SK-N-SH (cell line): ENCODE measurements at regions not wholly inside any gene's neighbourhood (a gene's known extent, or its start where the extent isn't known, plus 50 kb on each side); places are given as distances from the start of the nearest gene placed in this dataset.

Experiments used
- CTCF ChIA-PET: fragments of 300-600, 350-600 bp; formaldehyde crosslinking; extraction: SDS; loops from one replicate; lab custom pipeline; 2021; lab: Yijun Ruan, JAX
- POLR2A ChIA-PET: fragments of 350-600 bp; sonication (Branson Sonifier 250); formaldehyde crosslinking; extraction: SDS; loops from one replicate; lab custom pipeline; 2020; ENCODE audit warnings: antibody characterized with exemption, inconsistent platforms; lab: Yijun Ruan, JAX
- DNase-seq: peaks from one replicate; pipeline ENCODE4 v3.0.0; 2012
- H2AFZ ChIP-seq: fragments of 200-600 bp; sonication (generic); 2 replicates; pipeline ENCODE4 v1.8.1; 2016; ENCODE audit warnings: antibody characterized with exemption, mild to moderate bottlenecking, low read depth
- H3F3A ChIP-seq: fragments of 200-600 bp; sonication (generic); replicated peaks from 2 replicates; pipeline ENCODE3; 2016; ENCODE audit warnings: antibody characterized with exemption, mild to moderate bottlenecking; ENCODE audit not compliant: insufficient read depth
- H3K27ac ChIP-seq, 2 experiments: fragments of 200-500 bp in 1 of 2; fragments of 200-600 bp in 1 of 2; sonication (Bioruptor generic) in 1 of 2; sonication (generic), shearing (Covaris generic) in 1 of 2; 2 replicates each; pipeline versions ENCODE4 v1.5.1 to v1.6.1; 2014 to 2016; ENCODE audit warnings: low read depth in 2 of 2, inconsistent platforms in 1 of 2, low read length in 1 of 2, mild to moderate bottlenecking in 1 of 2, mixed read lengths in 1 of 2
- H3K27me3 ChIP-seq: fragments of 200-600 bp; sonication (generic), shearing (Covaris generic); 2 replicates; pipeline ENCODE4 v1.6.1; 2016; ENCODE audit warnings: mixed run types; ENCODE audit not compliant: insufficient read depth
- H3K36me3 ChIP-seq, 2 experiments: fragments of 200-500 bp in 1 of 2; fragments of 200-600 bp in 1 of 2; sonication (Bioruptor generic) in 1 of 2; sonication (generic) in 1 of 2; replicated peaks in 1 of 2; 2 replicates each; pipeline versions ENCODE3 to v1.5.1; 2014 to 2016; ENCODE audit warnings: low read length in 1 of 2, mild to moderate bottlenecking in 1 of 2; ENCODE audit not compliant: insufficient read depth in 2 of 2, control insufficient read depth in 1 of 2
- H3K4me1 ChIP-seq, 2 experiments: fragments of 200-500 bp in 1 of 2; fragments of 200-600 bp in 1 of 2; sonication (Bioruptor generic) in 1 of 2; sonication (generic), shearing (Covaris generic) in 1 of 2; 2 replicates each; pipeline versions ENCODE4 v1.5.1 to v1.6.1; 2014 to 2016; ENCODE audit warnings: low read depth in 1 of 2, low read length in 1 of 2, mixed run types in 1 of 2; ENCODE audit not compliant: insufficient read depth in 2 of 2, control insufficient read depth in 1 of 2
- H3K4me2 ChIP-seq: fragments of 200-600 bp; sonication (generic), shearing (Covaris generic); 2 replicates; pipeline ENCODE4 v1.6.1; 2017; ENCODE audit warnings: mixed run types
- H3K4me3 ChIP-seq, 2 experiments: fragments of 200-500 bp in 1 of 2; fragments of 200-600 bp in 1 of 2; sonication (Bioruptor generic) in 1 of 2; sonication (generic), shearing (Covaris generic) in 1 of 2; 2 replicates each; pipeline versions ENCODE4 v1.5.1 to v1.8.1; 2014 to 2016; ENCODE audit warnings: low read depth in 2 of 2, inconsistent platforms in 1 of 2, low read length in 1 of 2, mild to moderate bottlenecking in 1 of 2, mixed read lengths in 1 of 2, moderate library complexity in 1 of 2
- H3K79me2 ChIP-seq: fragments of 200-600 bp; sonication (generic); 2 replicates; pipeline ENCODE4 v1.8.1; 2017; ENCODE audit warnings: mild to moderate bottlenecking; ENCODE audit not compliant: insufficient read depth
- H3K9ac ChIP-seq: fragments of 200-600 bp; sonication (generic); 2 replicates; pipeline ENCODE4 v1.6.1; 2017; ENCODE audit warnings: mixed run types
- H3K9me2 ChIP-seq: fragments of 200-600 bp; sonication (generic); 2 replicates; pipeline ENCODE4 v1.6.1; 2017; ENCODE audit warnings: mixed run types
- H3K9me3 ChIP-seq: fragments of 200-600 bp; sonication (generic); 2 replicates; pipeline ENCODE4 v1.6.1; 2017; ENCODE audit warnings: mixed run types, mild to moderate bottlenecking, moderate library complexity
- H4K20me1 ChIP-seq: fragments of 200-600 bp; sonication (generic); 2 replicates; pipeline ENCODE4 v1.6.1; 2017; ENCODE audit warnings: mild to moderate bottlenecking, mixed run types; ENCODE audit not compliant: insufficient read depth
- FOSL2 ChIP-seq: IDR thresholded peaks from 2 replicates; pipeline ENCODE4 v1.4.0; 2012; ENCODE audit warnings: low read depth, mild to moderate bottlenecking, moderate library complexity, borderline replicate concordance
- JUND ChIP-seq: IDR thresholded peaks from 2 replicates; pipeline ENCODE4 v1.4.0; 2012
- NFIC ChIP-seq: IDR thresholded peaks from 2 replicates; pipeline ENCODE4 v1.4.0; 2012; ENCODE audit warnings: borderline replicate concordance
- REST ChIP-seq: IDR thresholded peaks from 2 replicates; pipeline ENCODE4 v1.6.1; 2012; ENCODE audit warnings: mild to moderate bottlenecking, low read depth, low read length, moderate library complexity
- RFX5 ChIP-seq: IDR thresholded peaks from 2 replicates; pipeline ENCODE4 v1.6.1; 2012; ENCODE audit warnings: mild to moderate bottlenecking, improper control_type of control experiment, low read length
- RXRA ChIP-seq: IDR thresholded peaks from 2 replicates; pipeline ENCODE4 v1.4.0; 2012; ENCODE audit warnings: low read depth, mild to moderate bottlenecking, borderline replicate concordance
- TEAD4 ChIP-seq: IDR thresholded peaks from 2 replicates; pipeline ENCODE4 v1.4.0; 2012; ENCODE audit warnings: mild to moderate bottlenecking, borderline replicate concordance; ENCODE audit not compliant: insufficient read depth
- WGBS: methylation state at CpG from one replicate; pipeline ENCODE4 v1.1.6; 2017; ENCODE audit warnings: low lambda C conversion rate; 5-methylcytosine and 5-hydroxymethylcytosine counted together
- TF ChIP-seq, protein P1 (sequence below): IDR thresholded peaks from 2 replicates; pipeline ENCODE4 v1.4.0; 2012; ENCODE audit warnings: low read depth, borderline replicate concordance

DNA sequence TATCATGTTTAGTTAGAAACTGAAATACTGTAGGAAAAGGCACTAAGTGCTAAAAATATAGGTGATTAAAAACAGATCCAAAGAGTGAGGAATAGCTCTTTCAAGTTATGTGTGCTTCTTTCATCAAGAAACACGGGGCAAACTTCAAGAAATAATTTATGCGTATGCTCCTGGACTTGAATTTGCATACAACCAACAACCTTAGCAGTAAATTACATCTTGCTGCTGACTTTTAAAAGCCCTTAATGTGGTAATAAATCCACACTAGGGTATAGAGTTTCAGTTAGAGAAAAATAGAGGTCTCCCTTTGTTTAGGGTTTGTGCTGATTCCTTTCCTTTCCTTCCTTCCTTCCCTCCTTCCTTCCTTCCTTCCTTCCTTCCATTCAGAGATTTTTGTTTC lies 94.5 kb upstream of the GC start:
- CTCF ChIA-PET, result interaction anchor here (1.1 kb wide), 1 partner anchor 10 kb away, joined by 3 read pairs; no protein-coding TSS in a partner anchor
- no peaks in the 10 kb centered on the region for H3K9me2 ChIP-seq

More for the DNA sequence above, 94.5 kb upstream of the GC start:
- TF ChIP-seq, protein P1, sequence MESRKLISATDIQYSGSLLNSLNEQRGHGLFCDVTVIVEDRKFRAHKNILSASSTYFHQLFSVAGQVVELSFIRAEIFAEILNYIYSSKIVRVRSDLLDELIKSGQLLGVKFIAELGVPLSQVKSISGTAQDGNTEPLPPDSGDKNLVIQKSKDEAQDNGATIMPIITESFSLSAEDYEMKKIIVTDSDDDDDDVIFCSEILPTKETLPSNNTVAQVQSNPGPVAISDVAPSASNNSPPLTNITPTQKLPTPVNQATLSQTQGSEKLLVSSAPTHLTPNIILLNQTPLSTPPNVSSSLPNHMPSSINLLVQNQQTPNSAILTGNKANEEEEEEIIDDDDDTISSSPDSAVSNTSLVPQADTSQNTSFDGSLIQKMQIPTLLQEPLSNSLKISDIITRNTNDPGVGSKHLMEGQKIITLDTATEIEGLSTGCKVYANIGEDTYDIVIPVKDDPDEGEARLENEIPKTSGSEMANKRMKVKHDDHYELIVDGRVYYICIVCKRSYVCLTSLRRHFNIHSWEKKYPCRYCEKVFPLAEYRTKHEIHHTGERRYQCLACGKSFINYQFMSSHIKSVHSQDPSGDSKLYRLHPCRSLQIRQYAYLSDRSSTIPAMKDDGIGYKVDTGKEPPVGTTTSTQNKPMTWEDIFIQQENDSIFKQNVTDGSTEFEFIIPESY, result no peak
- no peak for TF ChIP-seq FOSL2
- TF ChIP-seq RXRA, result no peak
- no peak for TF ChIP-seq NFIC
- no peak for TF ChIP-seq REST
- TF ChIP-seq TEAD4, result no peak
- no peak for TF ChIP-seq RFX5
- no peak for TF ChIP-seq JUND
- TF ChIP-seq, all 33 proteins: peak for 0
- Histone ChIP-seq H3K9me3 (no peaks in the 10 kb centered on the region), H3K4me3 (no peak overlapping the region), H3K4me1 (no peaks in the 10 kb centered on the region), H3K79me2 (no peaks in the 10 kb centered on the region), H2AFZ (no peak overlapping the region), H4K20me1 (no peaks in the 10 kb centered on the region), H3K27me3 (no peaks in the 10 kb centered on the region), H3K9ac (no peak overlapping the region), H3K36me3 (no peaks in the 10 kb centered on the region), H3K4me2 (no peak overlapping the region), H3F3A (no peaks in the 10 kb centered on the region), H3K27ac (no peak overlapping the region)
- POLR2A ChIA-PET, result no interaction called here
- 46% methylated on average over 2 of the region's 2 CpGs for WGBS
- DNase-seq, result no peak
